Choroid plexus epithelial cell (primary cell): ENCODE measurements at regions not wholly inside any gene's neighbourhood (a gene's known extent, or its start where the extent isn't known, plus 50 kb on each side); places are given as distances from the start of the nearest gene placed in this dataset.

Experiments
- DNase-seq: peaks from one replicate; pipeline ENCODE4 v3.0.0-alpha.2; 2010; ENCODE audit warnings: low read depth
- H3K4me3 ChIP-seq: 2 replicates; pipeline ENCODE4 v1.5.1; 2011; ENCODE audit warnings: low read depth, mild to moderate bottlenecking, control low read depth, low read length, moderate library complexity
- CTCF ChIP-seq: conservative IDR thresholded peaks from 2 replicates; pipeline ENCODE4 v1.5.1; 2011; ENCODE audit warnings: low read depth, mild to moderate bottlenecking, control low read depth, inconsistent platforms, low read length, moderate library complexity

GRCh38 chr6:6892744-6893583, 214.8 kb upstream of the RREB1 start:
- no peak overlapping the region for H3K4me3 ChIP-seq
- DNase-seq: no peak
- no peak for TF ChIP-seq CTCF

GRCh38 chr6:6893701-6894100, 214.1 kb upstream of the RREB1 start:
- TF ChIP-seq CTCF: no peak
- no peak for DNase-seq
- no peak overlapping the region for H3K4me3 ChIP-seq

GRCh38 chr6:6895929-6896328, 211.8 kb upstream of the RREB1 start:
- no peak overlapping the region for H3K4me3 ChIP-seq
- no peak for DNase-seq

GRCh38 chr6:6897140-6897539, 210.6 kb upstream of the RREB1 start:
- no peak for DNase-seq
- TF ChIP-seq CTCF: no peak

More at GRCh38 chr6:6895929-6896328, 211.8 kb upstream of the RREB1 start:
- TF ChIP-seq CTCF: no peak

GRCh38 chr6:6900569-6901204, 207.1 kb upstream of the RREB1 start:
- H3K4me3 ChIP-seq: no peak overlapping the region
- no peak for DNase-seq
- no peak for TF ChIP-seq CTCF

More at GRCh38 chr6:6897140-6897539, 210.6 kb upstream of the RREB1 start:
- no peak overlapping the region for H3K4me3 ChIP-seq

- no peak for DNase-seq
- TF ChIP-seq CTCF: no peak
- H3K4me3 ChIP-seq: no peak overlapping the region
Measured at GRCh38 chr6:6901205-6901719, 206.5 kb upstream of the RREB1 start.
